GM23248 (cell line): ENCODE measurements at regions not wholly inside any gene's neighbourhood (a gene's known extent, or its start where the extent isn't known, plus 50 kb on each side); places are given as distances from the start of the nearest gene placed in this dataset.

Source experiments
- EZH2 ChIP-seq: fragments of 200-600 bp; sonication (generic); IDR thresholded peaks from 2 replicates; pipeline ENCODE4 v1.6.1; 2018; ENCODE audit warnings: antibody characterized with exemption, mild to moderate bottlenecking; ENCODE audit not compliant: insufficient read depth, poor library complexity, severe bottlenecking
- EZH2phosphoT487 ChIP-seq: fragments of 200-600 bp; sonication (generic); IDR thresholded peaks from 2 replicates; pipeline ENCODE4 v1.6.1; 2018; ENCODE audit warnings: antibody characterized with exemption, moderate library complexity, mild to moderate bottlenecking, low read depth; ENCODE audit not compliant: insufficient read depth

DNA sequence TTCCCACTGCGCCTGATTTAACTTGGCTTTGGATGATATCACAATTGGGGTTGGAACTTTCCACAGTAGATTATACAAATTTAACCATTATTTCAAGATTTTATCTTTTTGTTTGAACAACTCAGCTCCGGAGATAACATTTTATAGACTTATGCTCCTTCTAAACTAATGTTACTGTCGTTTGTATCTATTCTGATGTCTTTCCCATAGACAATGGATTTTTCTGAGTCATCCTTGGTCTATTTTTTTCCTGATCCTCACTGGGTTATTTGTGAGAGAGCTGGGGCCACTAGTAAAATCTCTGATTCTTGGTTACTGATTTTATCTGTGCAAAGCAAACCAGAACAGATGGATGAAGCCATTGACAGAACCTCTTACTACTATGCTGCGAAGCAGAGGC is 175.1 kb downstream of the SLC38A4 start:
- TF ChIP-seq EZH2phosphoT487 (no peak), EZH2 (no peak)
